HG03135 (cell line): ENCODE measurements at regions not wholly inside any gene's neighbourhood (a gene's known extent, or its start where the extent isn't known, plus 50 kb on each side); places are given as distances from the start of the nearest gene placed in this dataset.
"Not testable (repeated sequence)": the region's sequence is repeated elsewhere in the genome, so short reads cannot be mapped to it uniquely, and the experiment has no call there.

Source experiments
- ATAC-seq: cut with Tn5 transposase; IDR thresholded peaks from one replicate; pipeline ENCODE4 v1.9.1; 2021; ENCODE audit warnings: mild to moderate bottlenecking, moderate library complexity; ENCODE audit not compliant: unreplicated experiment

- ATAC-seq: no peak
Measured at GRCh38 chr9:99666571-99666970, 155.1 kb upstream of the NR4A3 start.

GRCh38 chr9:99670886-99671285 is 150.8 kb upstream of the NR4A3 start:
- ATAC-seq: not testable (repeated sequence)

GRCh38 chr9:99677281-99677680 is 144.4 kb upstream of the NR4A3 start:
- no peak for ATAC-seq

- ATAC-seq: no peak
Measured at GRCh38 chr9:99678566-99678965, 143.1 kb upstream of the NR4A3 start.

- no peak for ATAC-seq
Measured at GRCh38 chr9:99680191-99680590, 141.5 kb upstream of the NR4A3 start.

GRCh38 chr9:99681113-99681512 is 140.6 kb upstream of the NR4A3 start:
- no peak for ATAC-seq

- ATAC-seq: no peak
Measured at GRCh38 chr9:99682378-99682777, 139.3 kb upstream of the NR4A3 start.

GRCh38 chr9:99682870-99683269 is 138.8 kb upstream of the NR4A3 start:
- ATAC-seq: no peak

- ATAC-seq: no peak
Measured at GRCh38 chr9:99690573-99690972, 131.1 kb upstream of the NR4A3 start.

- no peak for ATAC-seq
Measured at GRCh38 chr9:99693888-99694287, 127.8 kb upstream of the NR4A3 start.

- no peak for ATAC-seq
Measured at GRCh38 chr9:99694393-99694792, 127.3 kb upstream of the NR4A3 start.

- ATAC-seq: no peak
Measured at GRCh38 chr9:99699396-99699795, 122.3 kb upstream of the NR4A3 start.

GRCh38 chr9:99712214-99712613 is 109.5 kb upstream of the NR4A3 start:
- ATAC-seq: no peak

- no peak for ATAC-seq
Measured at GRCh38 chr9:99713838-99714306, 107.8 kb upstream of the NR4A3 start.

GRCh38 chr9:99718631-99719030 is 103.1 kb upstream of the NR4A3 start:
- no peak for ATAC-seq

- ATAC-seq: peak; percentile 66
Measured at GRCh38 chr9:99720455-99721050, 101.1 kb upstream of the NR4A3 start.

GRCh38 chr9:99721898-99722297 is 99.8 kb upstream of the NR4A3 start:
- ATAC-seq: no peak

GRCh38 chr9:99722877-99723276 is 98.8 kb upstream of the NR4A3 start:
- no peak for ATAC-seq

- no peak for ATAC-seq
Measured at GRCh38 chr9:99724640-99725039, 97.0 kb upstream of the NR4A3 start.

- no peak for ATAC-seq
Measured at GRCh38 chr9:99725852-99726251, 95.8 kb upstream of the NR4A3 start.

GRCh38 chr9:99726758-99727157 is 94.9 kb upstream of the NR4A3 start:
- no peak for ATAC-seq

GRCh38 chr9:99730062-99730461 is 91.6 kb upstream of the NR4A3 start:
- ATAC-seq: no peak

- ATAC-seq: no peak
Measured at GRCh38 chr9:99731950-99732349, 89.7 kb upstream of the NR4A3 start.
